ENCODE measurements at regions not wholly inside any gene's neighbourhood (a gene's known extent, or its start where the extent isn't known, plus 50 kb on each side); places are given as distances from the start of the nearest gene placed in this dataset.
"Not testable (repeated sequence)": the region's sequence is repeated elsewhere in the genome, so short reads cannot be mapped to it uniquely, and the experiment has no call there.

GRCh38 chr15:60272623-60273022 lies 125.2 kb downstream of the ANXA2 start:
- DNase-seq, result no peak

- no peak for DNase-seq
These were observed 122.2 kb downstream of the ANXA2 start for GRCh38 chr15:60275624-60276023.

GRCh38 chr15:60278879-60279278 lies 118.9 kb downstream of the ANXA2 start:
- DNase-seq, result no peak

GRCh38 chr15:60280259-60280658 lies 117.5 kb downstream of the ANXA2 start:
- no peak for DNase-seq

GRCh38 chr15:60283936-60284335 lies 113.8 kb downstream of the ANXA2 start:
- DNase-seq, result no peak

GRCh38 chr15:60295901-60296300 lies 101.9 kb downstream of the ANXA2 start:
- DNase-seq, result not testable (repeated sequence)

- DNase-seq, result no peak
These were observed 100.7 kb downstream of the ANXA2 start for GRCh38 chr15:60297047-60297446.
